ENCODE measurements at regions not wholly inside any gene's neighbourhood (a gene's known extent, or its start where the extent isn't known, plus 50 kb on each side); places are given as distances from the start of the nearest gene placed in this dataset.

- TF ChIP-seq CTCF (IDR thresholded peaks at IDR 0.05) (no peak), POLR2AphosphoS5 (IDR thresholded peaks at IDR 0.05) (no peak), POLR2A (IDR thresholded peaks at IDR 0.05) (no peak)
These were observed 178.3 kb upstream of the CCDC68 start for GRCh38 chr18:55137602-55138001.

Data from prostate gland (tissue), 2 donors.